NOMO-1 treated with DMSO at 0.1 percent for 48 hours (cell line): ENCODE measurements at regions not wholly inside any gene's neighbourhood (a gene's known extent, or its start where the extent isn't known, plus 50 kb on each side); places are given as distances from the start of the nearest gene placed in this dataset.
"Not testable (repeated sequence)": the region's sequence is repeated elsewhere in the genome, so short reads cannot be mapped to it uniquely, and the experiment has no call there.

Source experiments
- DNase-seq: peaks from one replicate; lab custom pipeline; 2025; ENCODE audit not compliant: unreplicated experiment; lab: John Stamatoyannopoulos, UW

DNA sequence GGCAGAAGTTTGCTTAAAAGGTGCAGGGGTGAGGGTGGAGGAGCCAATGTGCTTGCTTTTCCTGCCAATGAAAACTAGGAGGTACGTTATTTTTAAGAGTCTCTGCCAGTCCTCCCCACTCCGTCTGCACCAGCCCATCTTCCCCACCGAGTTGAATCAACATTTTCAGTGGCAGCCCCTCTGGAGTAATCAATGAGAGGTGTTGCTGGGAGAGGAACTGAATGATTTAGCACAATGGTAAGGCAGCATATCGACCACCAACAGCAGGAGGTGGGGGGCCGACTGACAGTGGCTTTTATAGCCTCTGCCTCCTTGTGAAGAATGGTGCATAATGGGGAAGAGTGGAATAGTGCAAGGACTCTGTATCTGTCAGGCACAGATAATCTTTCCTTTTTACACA, 1465.0 kb upstream of the GOT2 start:
- no peak for DNase-seq

GRCh38 chr16:60181536-60181935, 1447.4 kb upstream of the GOT2 start:
- no peak for DNase-seq

- DNase-seq: no peak
Measured at GRCh38 chr16:60180609-60181008, 1446.5 kb upstream of the GOT2 start.

DNA sequence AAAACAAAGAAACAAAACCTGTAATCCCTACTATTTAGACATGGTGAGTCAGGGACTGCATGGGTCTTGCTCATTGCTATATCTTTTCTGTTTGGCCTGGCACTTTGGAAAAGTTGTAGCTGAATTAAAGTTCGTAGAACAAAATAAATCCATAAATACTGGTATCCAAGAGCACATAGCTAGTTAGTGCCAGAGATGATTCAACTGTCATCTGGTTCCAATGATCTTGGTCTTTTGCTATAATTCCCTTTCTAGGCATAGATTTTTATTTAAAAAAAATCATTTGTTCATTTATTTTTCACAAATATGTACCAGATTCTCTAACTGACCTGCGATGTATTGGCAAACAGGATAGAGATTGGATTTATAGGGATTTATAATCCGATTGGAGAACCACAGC, 1436.1 kb upstream of the GOT2 start:
- DNase-seq: no peak

DNA sequence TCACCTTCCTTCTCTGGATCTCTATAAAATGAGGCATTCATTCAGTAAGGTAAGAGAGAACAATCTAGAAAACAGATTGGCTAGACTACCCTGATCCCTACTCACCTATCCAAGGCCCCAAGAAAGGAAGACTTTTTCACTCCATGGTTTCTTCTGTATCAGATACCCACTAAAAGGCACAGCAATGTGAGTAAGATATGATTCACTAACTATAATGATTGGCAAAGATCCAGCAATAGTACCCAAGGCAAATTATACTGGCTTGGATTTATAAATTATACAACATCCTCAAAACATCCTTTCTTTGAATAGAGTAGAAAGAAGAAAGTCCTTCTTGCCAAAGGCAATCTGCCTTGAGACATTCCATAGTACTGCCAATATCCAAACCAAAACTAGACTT, 1432.0 kb upstream of the GOT2 start:
- no peak for DNase-seq

DNA sequence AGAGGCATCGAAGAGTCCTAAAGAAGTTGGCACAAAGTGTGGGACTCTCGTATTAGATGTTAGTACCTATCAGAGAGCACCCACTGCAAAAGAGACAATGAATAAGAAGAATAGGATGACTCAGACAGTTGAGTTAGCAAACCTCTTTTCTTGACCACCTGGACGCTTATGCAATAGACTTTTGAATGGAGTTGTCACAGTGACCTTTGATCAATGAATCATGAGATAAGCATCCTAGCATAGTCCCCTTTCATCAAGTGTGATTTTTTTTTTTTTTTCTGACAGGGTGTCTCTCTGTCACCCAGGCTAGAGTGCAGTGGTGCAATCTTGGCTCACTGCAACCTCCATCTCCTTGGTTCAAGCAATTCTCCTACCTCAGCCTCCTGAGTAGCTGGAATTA, 1417.9 kb upstream of the GOT2 start:
- DNase-seq: no peak

- no peak for DNase-seq
Measured at GRCh38 chr16:60150907-60151306, 1416.8 kb upstream of the GOT2 start.

- no peak for DNase-seq
Measured at GRCh38 chr16:60143348-60143705, 1409.2 kb upstream of the GOT2 start.

DNA sequence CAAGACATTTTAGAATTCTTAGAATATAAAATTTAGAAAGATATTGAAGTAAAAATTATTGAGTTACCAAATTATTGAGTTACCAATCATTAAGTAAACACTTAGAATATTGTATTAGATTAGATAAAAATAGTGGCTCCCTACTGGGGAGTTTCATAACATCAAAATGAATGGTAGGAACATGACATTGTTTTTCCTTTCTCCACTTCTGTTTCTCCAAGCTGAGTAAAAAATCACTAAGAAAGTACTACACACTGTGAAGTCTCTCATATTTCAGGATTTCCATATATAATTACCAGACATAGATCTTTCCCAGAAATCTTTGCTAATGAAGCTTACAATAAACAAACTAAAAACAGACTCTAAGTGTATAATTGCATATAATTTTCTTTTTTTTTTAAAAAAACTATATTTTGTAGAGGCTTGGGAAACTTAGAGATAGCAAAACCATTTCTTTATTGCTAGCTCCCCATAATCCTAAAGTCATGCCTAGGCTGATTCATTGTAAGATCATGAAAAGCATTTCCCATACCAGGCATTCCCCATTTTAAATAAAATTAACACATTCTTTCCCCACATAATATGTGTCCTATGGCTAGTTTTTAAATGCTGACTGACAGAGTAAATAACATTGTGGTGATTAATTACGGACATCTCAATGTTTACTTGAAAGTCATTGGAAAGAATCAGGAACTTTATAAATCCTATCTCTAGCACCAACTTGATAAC, 1408.7 kb upstream of the GOT2 start:
- DNase-seq: no peak

- DNase-seq: no peak
Measured at GRCh38 chr16:60137891-60138290, 1403.8 kb upstream of the GOT2 start.

DNA sequence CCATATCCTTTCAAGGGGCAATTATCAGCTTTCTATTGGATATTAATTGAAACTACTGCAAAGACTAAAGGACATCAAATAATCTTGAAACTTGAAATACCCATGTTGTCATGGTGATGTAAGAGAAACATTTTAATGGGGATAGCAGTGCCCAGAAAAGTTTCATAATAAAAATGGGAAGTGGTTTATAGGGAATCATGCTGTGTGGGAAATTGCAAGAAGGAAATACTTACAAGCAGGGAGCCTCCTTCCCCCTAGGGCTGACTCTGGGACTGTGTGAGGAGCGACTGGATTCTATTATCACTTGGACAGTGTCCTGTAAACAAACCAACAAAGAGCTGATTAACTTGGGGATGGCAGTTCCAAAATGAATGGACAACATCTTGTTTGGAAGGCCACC, 1393.1 kb upstream of the GOT2 start:
- DNase-seq: no peak

- not testable (repeated sequence) for DNase-seq
Measured at GRCh38 chr16:60126115-60126514, 1392.0 kb upstream of the GOT2 start.

DNA sequence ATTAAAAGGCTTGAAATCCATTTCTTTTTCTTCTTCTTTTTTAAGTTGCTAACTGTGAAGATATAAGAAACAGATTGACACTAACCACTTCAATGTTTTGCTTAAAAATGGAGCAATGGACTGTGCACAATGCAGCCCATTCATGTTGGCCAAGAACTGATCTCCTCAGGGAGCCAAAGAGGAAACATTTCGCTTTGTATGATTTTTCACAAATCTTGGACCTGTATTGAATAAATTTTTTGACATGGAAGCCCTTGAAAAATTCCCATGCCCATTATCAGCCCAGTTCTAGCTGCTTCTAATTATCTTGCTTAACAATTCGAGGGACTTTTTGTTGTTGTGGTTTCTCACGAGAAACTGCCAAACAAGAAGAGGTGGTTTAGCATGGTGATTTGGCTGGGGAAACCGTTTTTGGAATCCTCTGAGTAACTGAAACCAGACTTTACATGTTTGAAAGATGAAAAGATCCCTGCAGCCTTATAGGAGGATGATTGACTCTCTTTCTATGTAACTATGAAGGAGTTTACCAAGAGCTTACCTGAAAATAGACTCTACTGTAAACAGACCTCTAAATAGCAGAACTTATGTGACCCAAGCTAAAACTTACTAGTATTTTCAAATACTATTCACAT, 1389.4 kb upstream of the GOT2 start:
- no peak for DNase-seq

DNA sequence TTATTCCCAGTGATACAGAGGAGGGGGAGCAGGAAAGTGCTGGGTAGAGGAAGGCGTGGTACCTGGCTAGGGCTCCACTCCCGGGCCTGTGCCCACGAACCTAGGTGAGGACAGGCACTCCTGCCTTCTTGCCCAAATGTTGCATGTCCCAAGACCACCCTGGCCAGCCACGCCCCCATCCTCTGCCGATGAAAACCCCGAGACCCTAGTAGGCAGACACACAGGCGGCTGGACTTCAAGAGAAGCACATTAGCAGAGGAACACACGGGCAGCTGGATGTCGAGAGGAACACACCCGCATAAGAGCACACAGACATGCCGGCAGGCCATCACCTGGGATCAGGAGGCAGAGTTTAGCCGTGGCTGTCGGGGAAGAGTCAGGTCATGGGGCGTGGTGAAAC, 1386.5 kb upstream of the GOT2 start:
- no peak for DNase-seq

DNA sequence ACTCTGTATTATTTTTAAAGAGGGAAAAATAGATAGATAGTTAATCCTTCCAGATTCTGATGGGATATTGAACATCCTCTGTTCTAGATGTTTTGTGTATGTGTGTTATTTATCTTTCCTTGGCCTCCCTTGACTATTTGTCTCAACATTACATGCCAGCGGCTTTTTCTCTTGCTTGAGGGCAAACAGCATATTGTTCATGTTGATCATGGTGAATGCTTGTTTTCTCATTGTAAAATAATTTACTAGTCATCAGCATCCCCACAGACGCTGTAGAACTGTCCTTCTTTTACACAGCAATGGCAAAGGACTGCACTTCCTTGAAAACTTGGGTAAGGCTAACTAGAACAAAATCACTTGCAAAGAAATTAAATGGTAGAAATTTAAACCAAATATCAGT, 1376.4 kb upstream of the GOT2 start:
- DNase-seq: no peak

- no peak for DNase-seq
Measured at GRCh38 chr16:60107871-60108270, 1373.8 kb upstream of the GOT2 start.

DNA sequence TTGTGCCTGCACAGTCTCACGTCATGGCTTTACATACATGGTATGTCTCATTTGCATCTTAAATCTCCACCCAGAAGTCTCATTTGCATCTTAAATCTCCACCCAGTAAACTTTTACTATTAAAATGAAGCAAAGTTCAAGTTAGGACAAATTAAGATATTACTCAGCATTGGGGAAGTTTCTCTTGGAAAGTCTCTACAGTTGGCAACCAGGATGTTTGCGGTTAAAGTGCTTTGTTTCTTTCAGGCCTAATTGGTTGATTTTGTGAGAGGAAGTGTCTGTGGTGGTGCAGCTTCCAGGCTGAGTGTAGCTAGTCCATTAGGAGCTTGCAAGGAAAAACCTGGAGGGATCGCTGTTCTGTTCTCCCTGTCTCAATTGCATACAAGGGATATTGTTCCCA, 1373.3 kb upstream of the GOT2 start:
- peak; percentile 27 for DNase-seq

- DNase-seq: no peak
Measured at GRCh38 chr16:60100371-60100770, 1366.3 kb upstream of the GOT2 start.

- no peak for DNase-seq
Measured at GRCh38 chr16:60091529-60091928, 1357.4 kb upstream of the GOT2 start.

- DNase-seq: no peak
Measured at GRCh38 chr16:60091071-60091470, 1357.0 kb upstream of the GOT2 start.

- DNase-seq: no peak
Measured at GRCh38 chr16:60087530-60087929, 1353.4 kb upstream of the GOT2 start.

- DNase-seq: not testable (repeated sequence)
Measured at GRCh38 chr16:60078819-60079218, 1344.7 kb upstream of the GOT2 start.

GRCh38 chr16:60077861-60078260, 1343.7 kb upstream of the GOT2 start:
- peak; percentile 7 for DNase-seq
